ENCODE measurements at regions not wholly inside any gene's neighbourhood (a gene's known extent, or its start where the extent isn't known, plus 50 kb on each side); places are given as distances from the start of the nearest gene placed in this dataset.
"Not testable (repeated sequence)": the region's sequence is repeated elsewhere in the genome, so short reads cannot be mapped to it uniquely, and the experiment has no call there.

- DNase-seq = no peak
Measured at GRCh38 chr1:188590641-188591040, 1761.9 kb downstream of the PLA2G4A start.

- no peak for DNase-seq
Measured at GRCh38 chr1:188594542-188595235, 1765.9 kb downstream of the PLA2G4A start.

GRCh38 chr1:188599313-188599712 is 1770.6 kb downstream of the PLA2G4A start:
- no peak for DNase-seq

GRCh38 chr1:188611432-188611831 is 1782.7 kb downstream of the PLA2G4A start:
- no peak for DNase-seq

- DNase-seq = no peak
Measured at GRCh38 chr1:188615321-188615720, 1786.6 kb downstream of the PLA2G4A start.

GRCh38 chr1:188620236-188620635 is 1791.5 kb downstream of the PLA2G4A start:
- DNase-seq = no peak

- DNase-seq = no peak
Measured at GRCh38 chr1:188641566-188642211, 1812.9 kb downstream of the PLA2G4A start.

- peak; percentile 28 to 48 for DNase-seq
Measured at GRCh38 chr1:188642704-188643103, 1814.0 kb downstream of the PLA2G4A start.

- DNase-seq = no peak
Measured at GRCh38 chr1:188652678-188653077, 1823.9 kb downstream of the PLA2G4A start.

- DNase-seq = not testable (repeated sequence)
Measured at GRCh38 chr1:188655966-188656365, 1821.7 kb downstream of the BRINP3 start.

- no peak for DNase-seq
Measured at GRCh38 chr1:188660572-188660971, 1817.1 kb downstream of the BRINP3 start.

GRCh38 chr1:188665477-188665876 is 1812.2 kb downstream of the BRINP3 start:
- DNase-seq = no peak

GRCh38 chr1:188668083-188668482 is 1809.6 kb downstream of the BRINP3 start:
- DNase-seq = no peak

GRCh38 chr1:188669728-188670382 is 1807.8 kb downstream of the BRINP3 start:
- no peak for DNase-seq

GRCh38 chr1:188670837-188671236 is 1806.8 kb downstream of the BRINP3 start:
- no peak for DNase-seq

- DNase-seq = no peak
Measured at GRCh38 chr1:188672153-188672552, 1805.5 kb downstream of the BRINP3 start.

GRCh38 chr1:188689542-188689941 is 1788.1 kb downstream of the BRINP3 start:
- DNase-seq = no peak

GRCh38 chr1:188700116-188700515 is 1777.5 kb downstream of the BRINP3 start:
- DNase-seq = no peak

- no peak for DNase-seq
Measured at GRCh38 chr1:188706742-188707141, 1770.9 kb downstream of the BRINP3 start.

- DNase-seq = no peak
Measured at GRCh38 chr1:188708795-188709535, 1768.7 kb downstream of the BRINP3 start.

GRCh38 chr1:188715566-188715965 is 1762.1 kb downstream of the BRINP3 start:
- DNase-seq = no peak

- no peak for DNase-seq
Measured at GRCh38 chr1:188719735-188720134, 1757.9 kb downstream of the BRINP3 start.

Measured in right lung (tissue), 2 donors.